ENCODE measurements at regions not wholly inside any gene's neighbourhood (a gene's known extent, or its start where the extent isn't known, plus 50 kb on each side); places are given as distances from the start of the nearest gene placed in this dataset.

GRCh38 chr4:26084414-26084813, 170.4 kb downstream of the SMIM20 start:
- WGBS (ENCODE audit: insufficient coverage): 100% methylated on average over 4 of the region's 4 CpGs
- H3K36me3 ChIP-seq (replicated peaks in 1 of 2; ENCODE audit: control insufficient read depth in 1 of 2, insufficient read depth in 2 of 2, low read length in 2 of 2): no peaks in the 10 kb centered on the region
- H3K4me3 ChIP-seq (replicated peaks in 1 of 3; ENCODE audit: low read depth in 2 of 3, low read length in 3 of 3): no peak overlapping the region
- TF ChIP-seq CTCF (IDR thresholded peaks at IDR 0.05): no peak
- H3K27ac Mint-ChIP-seq: no peak overlapping the region
- H3K4me1 Mint-ChIP-seq: peaks cover 37% of the 10 kb centered on the region
- DNase-seq: no peak
- intact Hi-C loops (cut with micrococcal nuclease): loop anchor here in 1 of 2 donors (10.0 kb wide), 1 partner anchor 240 kb away; the partner anchor contains the start of gene RBPJ
- peaks cover 0 to 3% (median 0%) of the 10 kb centered on the region in 7 donors for H3K9me3 Mint-ChIP-seq
- peaks cover 22 to 23% of the 10 kb centered on the region in 2 donors for H3K4me1 ChIP-seq (ENCODE audit: control insufficient read depth in 1 of 2, insufficient read depth in 2 of 2, low read length in 2 of 2)
- no peak overlapping the region for H3K27ac ChIP-seq (ENCODE audit: low read depth in 1 of 2, low read length in 2 of 2)
- H3K9me3 ChIP-seq (replicated peaks in 1 of 2; ENCODE audit: control insufficient read depth in 1 of 2, insufficient read depth in 1 of 2, low read length in 2 of 2): no peaks in the 10 kb centered on the region
- H3K4me2 ChIP-seq (replicated peaks; ENCODE audit: extremely low read depth, low read length, poor library complexity, severe bottlenecking): no peak overlapping the region
- no peaks in the 10 kb centered on the region for H4K20me1 ChIP-seq (ENCODE audit: insufficient read depth, low read length)
- no peak overlapping the region for H3K9ac ChIP-seq (ENCODE audit: insufficient read depth, low read length, poor library complexity, severe bottlenecking)
- H3K36me3 Mint-ChIP-seq: no peaks in the 10 kb centered on the region
- H3K4me3 Mint-ChIP-seq: peak overlapping the region in 1 of 2 donors; percentile 26
- peaks cover 14 to 20% (median 17%) of the 10 kb centered on the region in 3 donors for H3K27me3 Mint-ChIP-seq (ENCODE audit: low read depth in 3 of 3)
- H3K27me3 ChIP-seq (ENCODE audit: control insufficient read depth in 2 of 2, insufficient read depth in 2 of 2, low read length in 2 of 2): peaks cover 5 to 6% of the 10 kb centered on the region in 2 donors
- no peaks in the 10 kb centered on the region for H3K79me2 ChIP-seq (ENCODE audit: insufficient read depth, low read length)
- H2AFZ ChIP-seq (ENCODE audit: insufficient read depth, low read depth, low read length, poor library complexity, severe bottlenecking): no peak overlapping the region

- no peak overlapping the region for H3K27ac Mint-ChIP-seq
- Histone ChIP-seq H3K4me2 (replicated peaks; ENCODE audit: extremely low read depth, low read length, poor library complexity, severe bottlenecking) (no peak overlapping the region), H3K79me2 (ENCODE audit: insufficient read depth, low read length) (no peaks in the 10 kb centered on the region), H3K36me3 (replicated peaks in 1 of 2; ENCODE audit: control insufficient read depth in 1 of 2, insufficient read depth in 2 of 2, low read length in 2 of 2) (no peaks in the 10 kb centered on the region), H3K9me3 (replicated peaks in 1 of 2; ENCODE audit: control insufficient read depth in 1 of 2, insufficient read depth in 1 of 2, low read length in 2 of 2) (peaks cover 0 to 4% of the 10 kb centered on the region in 2 donors), H3K27me3 (ENCODE audit: control insufficient read depth in 2 of 2, insufficient read depth in 2 of 2, low read length in 2 of 2) (peaks cover 4 to 5% of the 10 kb centered on the region in 2 donors), H2AFZ (ENCODE audit: insufficient read depth, low read depth, low read length, poor library complexity, severe bottlenecking) (no peak overlapping the region), H3K9ac (ENCODE audit: insufficient read depth, low read length, poor library complexity, severe bottlenecking) (no peak overlapping the region), H3K27ac (ENCODE audit: low read depth in 1 of 2, low read length in 2 of 2) (no peak overlapping the region), H3K4me3 (replicated peaks in 1 of 3; ENCODE audit: low read depth in 2 of 3, low read length in 3 of 3) (no peak overlapping the region), H4K20me1 (ENCODE audit: insufficient read depth, low read length) (no peaks in the 10 kb centered on the region), H3K4me1 (ENCODE audit: control insufficient read depth in 1 of 2, insufficient read depth in 2 of 2, low read length in 2 of 2) (peaks cover 22 to 23% of the 10 kb centered on the region in 2 donors)
- H3K27me3 Mint-ChIP-seq (ENCODE audit: low read depth in 3 of 3): peaks cover 12 to 17% (median 15%) of the 10 kb centered on the region in 3 donors
- intact Hi-C loops (cut with micrococcal nuclease): loop anchor here in 1 of 2 donors (10.0 kb wide), 1 partner anchor 239 kb away; the partner anchor contains the start of gene RBPJ
- H3K4me3 Mint-ChIP-seq: no peak overlapping the region
- peaks cover 36% of the 10 kb centered on the region for H3K4me1 Mint-ChIP-seq
- DNase-seq: no peak
- no peak for TF ChIP-seq CTCF (IDR thresholded peaks at IDR 0.05)
- peaks cover 2 to 8% (median 3%) of the 10 kb centered on the region in 7 donors for H3K9me3 Mint-ChIP-seq
- 96% methylated on average over 3 of the region's 3 CpGs for WGBS (ENCODE audit: insufficient coverage)
- H3K36me3 Mint-ChIP-seq: peaks cover 0 to under 1% of the 10 kb centered on the region in 2 donors
Observed at GRCh38 chr4:26085551-26085950, 171.5 kb downstream of the SMIM20 start.

All from CD14-positive monocyte (primary cell).